ENCODE measurements at regions not wholly inside any gene's neighbourhood (a gene's known extent, or its start where the extent isn't known, plus 50 kb on each side); places are given as distances from the start of the nearest gene placed in this dataset.

GRCh38 chr16:26295625-26296304, 604.0 kb downstream of the HS3ST4 start:
- DNase-seq (ENCODE audit: low spot score), result no peak

- DNase-seq (ENCODE audit: low spot score), result no peak
These were observed 609.8 kb downstream of the HS3ST4 start for GRCh38 chr16:26301516-26301915.

GRCh38 chr16:26316683-26317464, 625.1 kb downstream of the HS3ST4 start:
- DNase-seq (ENCODE audit: low spot score), result no peak

GRCh38 chr16:26317885-26318284, 626.1 kb downstream of the HS3ST4 start:
- DNase-seq (ENCODE audit: low spot score), result no peak

GRCh38 chr16:26330654-26331053, 638.9 kb downstream of the HS3ST4 start:
- no peak for DNase-seq (ENCODE audit: low spot score)

- DNase-seq (ENCODE audit: low spot score), result no peak
These were observed 642.7 kb downstream of the HS3ST4 start for GRCh38 chr16:26334218-26335111.

- no peak for DNase-seq (ENCODE audit: low spot score)
These were observed 643.6 kb downstream of the HS3ST4 start for GRCh38 chr16:26335236-26335853.

- DNase-seq (ENCODE audit: low spot score), result no peak
These were observed 650.9 kb downstream of the HS3ST4 start for GRCh38 chr16:26342621-26343020.

- no peak for DNase-seq (ENCODE audit: low spot score)
These were observed 652.5 kb downstream of the HS3ST4 start for GRCh38 chr16:26344240-26344776.

GRCh38 chr16:26344976-26345375, 653.2 kb downstream of the HS3ST4 start:
- DNase-seq (ENCODE audit: low spot score), result no peak

GRCh38 chr16:26345966-26346365, 654.2 kb downstream of the HS3ST4 start:
- DNase-seq (ENCODE audit: low spot score), result no peak

- DNase-seq (ENCODE audit: low spot score), result no peak
These were observed 656.3 kb downstream of the HS3ST4 start for GRCh38 chr16:26348095-26348494.

- no peak for DNase-seq (ENCODE audit: low spot score)
These were observed 669.1 kb downstream of the HS3ST4 start for GRCh38 chr16:26360867-26361266.

GRCh38 chr16:26363581-26363980, 671.8 kb downstream of the HS3ST4 start:
- DNase-seq (ENCODE audit: low spot score), result no peak

- DNase-seq (ENCODE audit: low spot score), result no peak
These were observed 673.6 kb downstream of the HS3ST4 start for GRCh38 chr16:26365161-26365940.

- DNase-seq (ENCODE audit: low spot score), result no peak
These were observed 679.6 kb downstream of the HS3ST4 start for GRCh38 chr16:26371349-26371869.

- DNase-seq (ENCODE audit: low spot score), result no peak
These were observed 682.6 kb downstream of the HS3ST4 start for GRCh38 chr16:26374279-26374925.

GRCh38 chr16:26382586-26382985, 684.1 kb upstream of the C16orf82 start:
- no peak for DNase-seq (ENCODE audit: low spot score)

GRCh38 chr16:26386096-26386495, 680.6 kb upstream of the C16orf82 start:
- no peak for DNase-seq (ENCODE audit: low spot score)

GRCh38 chr16:26391833-26392232, 674.9 kb upstream of the C16orf82 start:
- DNase-seq (ENCODE audit: low spot score), result no peak
